Natural killer cell (primary cell): ENCODE measurements at regions not wholly inside any gene's neighbourhood (a gene's known extent, or its start where the extent isn't known, plus 50 kb on each side); places are given as distances from the start of the nearest gene placed in this dataset.

Source experiments
- ATAC-seq, 3 donors: fragments of 150-1000 bp in 2 of 3; fragments of 200-7000 bp in 1 of 3; cut with Tn5 transposase; 1 replicate in 1 of 3; 2 replicates in 2 of 3; pipeline ENCODE4 v1.10.0; 2021; ENCODE audit warnings: mild to moderate bottlenecking in 2 of 3, moderate library complexity in 2 of 3
- DNase-seq, 2 donors: peaks; one replicate each; pipeline versions ENCODE4 v3.0.0 to v3.0.0-alpha.2; 2013 to 2021; ENCODE audit warnings: mixed read lengths in 1 of 2
- H3K27ac ChIP-seq: one replicate; pipeline ENCODE4 v1.5.1; 2013; ENCODE audit warnings: mild to moderate bottlenecking, low read length
- H3K27me3 ChIP-seq: one replicate; pipeline ENCODE4 v1.6.1; 2013; ENCODE audit warnings: low read length; ENCODE audit not compliant: control insufficient read depth, insufficient read depth
- H3K36me3 ChIP-seq: one replicate; pipeline ENCODE4 v1.6.1; 2013; ENCODE audit warnings: low read length; ENCODE audit not compliant: control insufficient read depth, insufficient read depth
- H3K4me1 ChIP-seq: one replicate; pipeline ENCODE4 v1.6.1; 2013; ENCODE audit warnings: low read length; ENCODE audit not compliant: control insufficient read depth, insufficient read depth
- H3K4me3 ChIP-seq: one replicate; pipeline ENCODE4 v1.5.1; 2013; ENCODE audit warnings: low read length
- H3K9me3 ChIP-seq: one replicate; pipeline ENCODE4 v1.6.1; 2013; ENCODE audit warnings: low read length; ENCODE audit not compliant: control insufficient read depth, insufficient read depth
- H3K27ac Mint-ChIP-seq, 2 donors: one replicate each; pipeline ENCODE4 v1.8.0; 2022; ENCODE audit warnings: mild to moderate bottlenecking in 2 of 2, mixed read lengths in 2 of 2, moderate library complexity in 1 of 2
- H3K27me3 Mint-ChIP-seq, 2 donors: one replicate each; pipeline ENCODE4 v1.8.0; 2022; ENCODE audit warnings: low read depth in 2 of 2, mixed read lengths in 2 of 2
- H3K36me3 Mint-ChIP-seq: one replicate; pipeline ENCODE4 v1.8.0; 2022; ENCODE audit warnings: mixed read lengths
- H3K4me1 Mint-ChIP-seq, 2 donors: one replicate each; pipeline ENCODE4 v1.8.0; 2022; ENCODE audit warnings: mixed read lengths in 2 of 2
- H3K4me3 Mint-ChIP-seq: one replicate; pipeline ENCODE4 v1.8.0; 2022; ENCODE audit warnings: mild to moderate bottlenecking, moderate library complexity, mixed read lengths
- H3K9me3 Mint-ChIP-seq, 2 donors: one replicate each; pipeline ENCODE4 v1.8.0; 2022; ENCODE audit warnings: mixed read lengths in 2 of 2
- WGBS: methylation state at CpG from one replicate; pipeline ENCODE4 v1.1.7; 2013; ENCODE audit warnings: missing lambda C conversion rate; ENCODE audit not compliant: insufficient coverage; 5-methylcytosine and 5-hydroxymethylcytosine counted together
- intact Hi-C: fragments of 100-400 bp; cut with micrococcal nuclease; formaldehyde crosslinking; loops from one replicate; pipeline ENCODE4 v1.14.2; 2022
- TF ChIP-seq, protein P1 (sequence below): fragments of 200-600 bp; IDR thresholded peaks from one replicate; pipeline ENCODE4 v1.8.0; 2022; ENCODE audit warnings: antibody characterized with exemption

GRCh38 chr4:24672880-24673279 lies 88.5 kb upstream of the DHX15 start:
- intact Hi-C loops, result no loop called here
- Mint-ChIP-seq H3K27me3 (peaks cover 7 to 13% of the 10 kb centered on the region in 2 donors), H3K27ac (no peak overlapping the region), H3K36me3 (no peaks in the 10 kb centered on the region), H3K4me3 (no peak overlapping the region), H3K9me3 (peaks cover 0 to 3% of the 10 kb centered on the region in 2 donors), H3K4me1 (peaks cover 0 to 5% of the 10 kb centered on the region in 2 donors)
- Histone ChIP-seq H3K4me1 (no peaks in the 10 kb centered on the region), H3K27ac (no peak overlapping the region), H3K36me3 (no peaks in the 10 kb centered on the region), H3K27me3 (no peaks in the 10 kb centered on the region), H3K4me3 (no peak overlapping the region), H3K9me3 (no peaks in the 10 kb centered on the region)
- 94% methylated on average over 8 of the region's 8 CpGs for WGBS
- ATAC-seq (no peak), DNase-seq (no peak)
- TF ChIP-seq, protein P1, sequence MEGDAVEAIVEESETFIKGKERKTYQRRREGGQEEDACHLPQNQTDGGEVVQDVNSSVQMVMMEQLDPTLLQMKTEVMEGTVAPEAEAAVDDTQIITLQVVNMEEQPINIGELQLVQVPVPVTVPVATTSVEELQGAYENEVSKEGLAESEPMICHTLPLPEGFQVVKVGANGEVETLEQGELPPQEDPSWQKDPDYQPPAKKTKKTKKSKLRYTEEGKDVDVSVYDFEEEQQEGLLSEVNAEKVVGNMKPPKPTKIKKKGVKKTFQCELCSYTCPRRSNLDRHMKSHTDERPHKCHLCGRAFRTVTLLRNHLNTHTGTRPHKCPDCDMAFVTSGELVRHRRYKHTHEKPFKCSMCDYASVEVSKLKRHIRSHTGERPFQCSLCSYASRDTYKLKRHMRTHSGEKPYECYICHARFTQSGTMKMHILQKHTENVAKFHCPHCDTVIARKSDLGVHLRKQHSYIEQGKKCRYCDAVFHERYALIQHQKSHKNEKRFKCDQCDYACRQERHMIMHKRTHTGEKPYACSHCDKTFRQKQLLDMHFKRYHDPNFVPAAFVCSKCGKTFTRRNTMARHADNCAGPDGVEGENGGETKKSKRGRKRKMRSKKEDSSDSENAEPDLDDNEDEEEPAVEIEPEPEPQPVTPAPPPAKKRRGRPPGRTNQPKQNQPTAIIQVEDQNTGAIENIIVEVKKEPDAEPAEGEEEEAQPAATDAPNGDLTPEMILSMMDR, result no peak

DNA sequence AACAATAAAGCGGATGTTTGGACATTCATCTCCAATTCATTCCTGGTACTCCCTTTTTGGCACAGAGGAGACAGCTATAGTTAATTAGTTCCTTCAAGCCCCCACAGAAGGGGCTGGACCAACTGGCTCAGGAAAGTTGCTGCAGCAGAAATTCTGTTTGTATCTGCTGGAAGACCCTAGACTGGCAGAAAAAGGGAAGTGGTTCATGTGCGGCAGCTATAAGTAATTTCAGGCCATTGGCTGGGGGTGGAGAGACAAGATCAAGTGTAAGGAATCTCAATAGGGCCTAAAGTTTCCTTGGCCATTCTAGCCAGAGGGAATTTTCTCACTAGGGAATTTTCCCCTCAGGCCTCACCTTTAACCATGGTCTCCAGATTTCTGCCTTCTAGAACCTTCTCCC lies 89.9 kb upstream of the DHX15 start:
- TF ChIP-seq, protein P1, result no peak
- no peak overlapping the region for H3K27ac Mint-ChIP-seq
- peaks cover 7 to 21% of the 10 kb centered on the region in 2 donors for H3K27me3 Mint-ChIP-seq
- H3K4me3 Mint-ChIP-seq, result no peak overlapping the region
- no peaks in the 10 kb centered on the region for H3K36me3 Mint-ChIP-seq
- no peak overlapping the region for H3K4me3 ChIP-seq
- H3K4me1 Mint-ChIP-seq, result peaks cover 0 to 5% of the 10 kb centered on the region in 2 donors
- DNase-seq (no peak), ATAC-seq (no peak)
- 53% methylated on average over 2 of the region's 2 CpGs for WGBS
- intact Hi-C loops, result no loop called here
- no peaks in the 10 kb centered on the region for H3K4me1 ChIP-seq
- no peak overlapping the region for H3K27ac ChIP-seq
- peaks cover 0 to 3% of the 10 kb centered on the region in 2 donors for H3K9me3 Mint-ChIP-seq
- H3K36me3 ChIP-seq, result no peaks in the 10 kb centered on the region
- no peaks in the 10 kb centered on the region for H3K9me3 ChIP-seq
- no peaks in the 10 kb centered on the region for H3K27me3 ChIP-seq

DNA sequence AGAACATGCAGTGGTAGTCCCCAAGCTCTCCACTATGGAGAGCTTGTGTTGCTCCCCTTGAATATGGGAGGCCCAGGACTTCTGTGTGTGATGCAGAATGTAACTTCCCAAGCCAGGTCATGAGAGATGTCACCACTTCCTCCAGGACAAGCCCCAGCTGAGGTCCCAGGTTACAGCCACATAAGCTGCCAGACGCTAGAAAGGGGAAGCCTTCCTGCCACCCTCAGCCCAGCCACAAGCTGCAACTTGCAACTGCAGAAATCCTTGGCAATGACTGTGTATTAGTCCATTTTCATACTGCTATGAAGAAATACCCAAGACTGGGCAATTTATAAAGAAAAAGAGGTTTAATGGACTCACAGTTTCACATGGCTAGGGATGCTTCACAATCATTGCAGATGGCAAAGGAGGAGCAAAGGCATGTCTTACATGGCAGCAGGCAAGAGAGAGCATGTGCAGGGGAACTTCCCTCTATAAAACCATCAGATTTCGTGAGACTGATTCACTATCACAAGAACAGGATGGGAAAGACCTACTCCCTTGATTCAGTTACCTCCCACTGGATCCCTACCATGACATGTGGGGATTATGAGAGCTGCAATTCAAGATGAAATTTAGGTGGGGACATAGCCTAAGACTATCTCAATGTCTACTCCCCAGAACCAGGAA lies 91.5 kb upstream of the DHX15 start:
- Histone ChIP-seq H3K4me3 (no peak overlapping the region), H3K4me1 (no peaks in the 10 kb centered on the region), H3K36me3 (no peaks in the 10 kb centered on the region), H3K27ac (no peak overlapping the region), H3K9me3 (no peaks in the 10 kb centered on the region), H3K27me3 (no peaks in the 10 kb centered on the region)
- Mint-ChIP-seq H3K4me1 (peaks cover 0 to 5% of the 10 kb centered on the region in 2 donors), H3K9me3 (peaks cover 0 to 3% of the 10 kb centered on the region in 2 donors), H3K27ac (no peak overlapping the region), H3K4me3 (no peak overlapping the region), H3K36me3 (no peaks in the 10 kb centered on the region), H3K27me3 (peaks cover 12 to 25% of the 10 kb centered on the region in 2 donors)
- intact Hi-C loops, result no loop called here
- WGBS, result 11% methylated on average over 1 of the region's 2 CpGs
- DNase-seq, result no peak
- no peak for ATAC-seq
- TF ChIP-seq, protein P1, result no peak

- Histone ChIP-seq H3K4me3 (no peak overlapping the region), H3K9me3 (no peaks in the 10 kb centered on the region), H3K27me3 (no peaks in the 10 kb centered on the region), H3K4me1 (no peaks in the 10 kb centered on the region), H3K36me3 (no peaks in the 10 kb centered on the region), H3K27ac (no peak overlapping the region)
- no peak overlapping the region for H3K27ac Mint-ChIP-seq
- H3K4me3 Mint-ChIP-seq, result no peak overlapping the region
- H3K9me3 Mint-ChIP-seq, result peaks cover 0 to 3% of the 10 kb centered on the region in 2 donors
- TF ChIP-seq, protein P1, result no peak
- DNase-seq (no peak), ATAC-seq (no peak)
- peaks cover 10 to 34% of the 10 kb centered on the region in 2 donors for H3K27me3 Mint-ChIP-seq
- H3K36me3 Mint-ChIP-seq, result no peaks in the 10 kb centered on the region
- intact Hi-C loops, result no loop called here
- no peaks in the 10 kb centered on the region for H3K4me1 Mint-ChIP-seq
- 84% methylated on average over 3 of the region's 4 CpGs for WGBS
These were observed 93.6 kb upstream of the DHX15 start for GRCh38 chr4:24677909-24678308.
